ENCODE measurements at regions not wholly inside any gene's neighbourhood (a gene's known extent, or its start where the extent isn't known, plus 50 kb on each side); places are given as distances from the start of the nearest gene placed in this dataset.
"Not testable (repeated sequence)": the region's sequence is repeated elsewhere in the genome, so short reads cannot be mapped to it uniquely, and the experiment has no call there.

DNA sequence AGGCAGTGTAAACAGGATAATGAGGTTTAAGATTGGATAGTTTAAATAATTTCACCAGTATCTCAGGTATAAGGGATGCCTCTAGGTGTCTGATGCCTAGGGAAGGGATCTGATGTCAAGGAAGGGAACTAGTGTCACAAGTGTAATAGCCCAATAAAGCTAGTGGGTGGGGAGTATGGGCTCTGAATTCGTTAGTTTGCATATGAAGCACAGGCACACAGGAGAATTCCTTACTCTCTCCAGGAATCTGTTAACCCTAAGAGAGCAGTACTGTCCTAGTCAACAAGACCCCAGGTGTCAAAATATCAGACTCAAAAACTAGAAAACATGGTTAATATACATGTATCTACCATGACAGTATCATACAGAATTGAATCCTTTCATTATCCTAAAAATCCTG, 352.5 kb upstream of the CYLC2 start:
- H3K4me1 ChIP-seq, result no peaks in the 10 kb centered on the region
- no peak overlapping the region for H3K4me3 ChIP-seq (ENCODE audit: low read depth, low read length)
- TF ChIP-seq, protein P1, sequence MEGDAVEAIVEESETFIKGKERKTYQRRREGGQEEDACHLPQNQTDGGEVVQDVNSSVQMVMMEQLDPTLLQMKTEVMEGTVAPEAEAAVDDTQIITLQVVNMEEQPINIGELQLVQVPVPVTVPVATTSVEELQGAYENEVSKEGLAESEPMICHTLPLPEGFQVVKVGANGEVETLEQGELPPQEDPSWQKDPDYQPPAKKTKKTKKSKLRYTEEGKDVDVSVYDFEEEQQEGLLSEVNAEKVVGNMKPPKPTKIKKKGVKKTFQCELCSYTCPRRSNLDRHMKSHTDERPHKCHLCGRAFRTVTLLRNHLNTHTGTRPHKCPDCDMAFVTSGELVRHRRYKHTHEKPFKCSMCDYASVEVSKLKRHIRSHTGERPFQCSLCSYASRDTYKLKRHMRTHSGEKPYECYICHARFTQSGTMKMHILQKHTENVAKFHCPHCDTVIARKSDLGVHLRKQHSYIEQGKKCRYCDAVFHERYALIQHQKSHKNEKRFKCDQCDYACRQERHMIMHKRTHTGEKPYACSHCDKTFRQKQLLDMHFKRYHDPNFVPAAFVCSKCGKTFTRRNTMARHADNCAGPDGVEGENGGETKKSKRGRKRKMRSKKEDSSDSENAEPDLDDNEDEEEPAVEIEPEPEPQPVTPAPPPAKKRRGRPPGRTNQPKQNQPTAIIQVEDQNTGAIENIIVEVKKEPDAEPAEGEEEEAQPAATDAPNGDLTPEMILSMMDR (IDR thresholded peaks at IDR 0.05; ENCODE audit: low read depth, low read length), result no peak
- DNase-seq, result no peak
- no peaks in the 10 kb centered on the region for H3K36me3 ChIP-seq
- H3K9me3 ChIP-seq, result no peaks in the 10 kb centered on the region
- no peaks in the 10 kb centered on the region for H3K27me3 ChIP-seq

DNA sequence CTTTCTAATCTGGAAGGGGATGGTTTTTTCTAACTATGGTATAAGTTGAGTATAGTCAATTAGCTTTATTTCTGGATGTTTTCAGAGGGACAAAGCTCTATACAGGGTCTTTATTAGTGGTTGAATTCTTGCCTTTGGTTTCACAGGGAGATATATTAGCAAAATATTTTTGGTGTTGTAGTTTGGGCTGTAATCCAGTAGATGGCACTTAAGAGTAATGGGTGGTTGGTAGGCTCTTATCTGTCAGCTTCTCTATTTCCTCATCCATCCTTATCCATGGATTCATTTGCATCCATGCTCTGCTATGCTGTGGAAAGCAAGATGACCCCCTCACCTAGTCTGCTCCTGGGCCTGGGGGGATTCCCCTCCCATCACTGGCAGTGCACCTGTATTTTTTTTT, 363.6 kb upstream of the CYLC2 start:
- TF ChIP-seq, protein P1 (IDR thresholded peaks at IDR 0.05; ENCODE audit: low read depth, low read length), result peak; percentile 58
- no peaks in the 10 kb centered on the region for H3K9me3 ChIP-seq
- no peaks in the 10 kb centered on the region for H3K36me3 ChIP-seq
- no peak for DNase-seq
- H3K27me3 ChIP-seq, result no peaks in the 10 kb centered on the region
- no peak overlapping the region for H3K4me3 ChIP-seq (ENCODE audit: low read depth, low read length)
- H3K4me1 ChIP-seq, result no peaks in the 10 kb centered on the region

DNA sequence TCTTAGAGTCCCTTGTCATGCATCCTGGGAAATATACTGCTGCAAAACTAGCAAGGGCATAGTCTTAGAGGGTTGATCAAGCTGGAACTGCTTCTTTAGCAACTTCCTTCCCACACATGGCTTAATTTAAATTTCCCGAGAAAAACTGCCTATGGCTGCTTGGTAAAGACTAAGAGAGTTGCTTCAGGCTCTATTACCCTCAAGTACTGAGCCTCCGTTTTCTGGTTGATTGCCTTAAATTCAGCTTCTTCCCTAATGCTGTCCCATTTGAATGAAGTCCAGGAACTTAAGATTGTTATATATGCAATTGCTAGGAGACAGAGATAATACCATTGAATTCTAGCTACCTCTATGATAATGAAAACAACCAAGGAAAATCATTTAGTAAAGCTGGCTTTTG, 385.7 kb upstream of the CYLC2 start:
- Histone ChIP-seq H3K4me3 (ENCODE audit: low read depth, low read length) (no peak overlapping the region), H3K27me3 (no peaks in the 10 kb centered on the region), H3K36me3 (no peaks in the 10 kb centered on the region), H3K9me3 (no peaks in the 10 kb centered on the region; the same call in 1 of the 2 replicates), H3K4me1 (no peaks in the 10 kb centered on the region)
- TF ChIP-seq, protein P1 (IDR thresholded peaks at IDR 0.05; ENCODE audit: low read depth, low read length), result no peak
- no peak for DNase-seq

GRCh38 chr9:102603198-102604195, 391.6 kb upstream of the CYLC2 start:
- not testable (repeated sequence) for H3K4me1 ChIP-seq; H3K36me3 ChIP-seq; H3K27me3 ChIP-seq; H3K4me3 ChIP-seq (ENCODE audit: low read depth, low read length); H3K9me3 ChIP-seq; DNase-seq

GRCh38 chr9:102594241-102594640, 400.9 kb upstream of the CYLC2 start:
- TF ChIP-seq, protein P1 (IDR thresholded peaks at IDR 0.05; ENCODE audit: low read depth, low read length), result no peak
- Histone ChIP-seq H3K4me3 (ENCODE audit: low read depth, low read length) (no peak overlapping the region), H3K4me1 (no peaks in the 10 kb centered on the region), H3K36me3 (no peaks in the 10 kb centered on the region), H3K9me3 (no peaks in the 10 kb centered on the region; the same call in 1 of the 2 replicates), H3K27me3 (no peaks in the 10 kb centered on the region)
- DNase-seq, result no peak

- Histone ChIP-seq H3K27me3 (no peaks in the 10 kb centered on the region), H3K9me3 (no peaks in the 10 kb centered on the region), H3K36me3 (no peaks in the 10 kb centered on the region), H3K4me1 (no peaks in the 10 kb centered on the region), H3K4me3 (ENCODE audit: low read depth, low read length) (no peak overlapping the region)
- no peak for DNase-seq
- TF ChIP-seq, protein P1 (IDR thresholded peaks at IDR 0.05; ENCODE audit: low read depth, low read length), result no peak
These were observed 407.9 kb upstream of the CYLC2 start for GRCh38 chr9:102587281-102587680.

All from BE2C (cell line).